Natural killer cell (primary cell): ENCODE measurements at regions not wholly inside any gene's neighbourhood (a gene's known extent, or its start where the extent isn't known, plus 50 kb on each side); places are given as distances from the start of the nearest gene placed in this dataset.

ENCODE experiments used
- ATAC-seq, 3 donors: fragments of 150-1000 bp in 2 of 3; fragments of 200-7000 bp in 1 of 3; cut with Tn5 transposase; 1 replicate in 1 of 3; 2 replicates in 2 of 3; pipeline ENCODE4 v1.10.0; 2021; ENCODE audit warnings: mild to moderate bottlenecking in 2 of 3, moderate library complexity in 2 of 3
- DNase-seq, 2 donors: peaks; one replicate each; pipeline versions ENCODE4 v3.0.0 to v3.0.0-alpha.2; 2013 to 2021; ENCODE audit warnings: mixed read lengths in 1 of 2
- H3K27ac ChIP-seq: one replicate; pipeline ENCODE4 v1.5.1; 2013; ENCODE audit warnings: mild to moderate bottlenecking, low read length
- H3K27me3 ChIP-seq: one replicate; pipeline ENCODE4 v1.6.1; 2013; ENCODE audit warnings: low read length; ENCODE audit not compliant: control insufficient read depth, insufficient read depth
- H3K36me3 ChIP-seq: one replicate; pipeline ENCODE4 v1.6.1; 2013; ENCODE audit warnings: low read length; ENCODE audit not compliant: control insufficient read depth, insufficient read depth
- H3K4me1 ChIP-seq: one replicate; pipeline ENCODE4 v1.6.1; 2013; ENCODE audit warnings: low read length; ENCODE audit not compliant: control insufficient read depth, insufficient read depth
- H3K4me3 ChIP-seq: one replicate; pipeline ENCODE4 v1.5.1; 2013; ENCODE audit warnings: low read length
- H3K9me3 ChIP-seq: one replicate; pipeline ENCODE4 v1.6.1; 2013; ENCODE audit warnings: low read length; ENCODE audit not compliant: control insufficient read depth, insufficient read depth
- H3K27ac Mint-ChIP-seq, 2 donors: one replicate each; pipeline ENCODE4 v1.8.0; 2022; ENCODE audit warnings: mild to moderate bottlenecking in 2 of 2, mixed read lengths in 2 of 2, moderate library complexity in 1 of 2
- H3K27me3 Mint-ChIP-seq, 2 donors: one replicate each; pipeline ENCODE4 v1.8.0; 2022; ENCODE audit warnings: low read depth in 2 of 2, mixed read lengths in 2 of 2
- H3K36me3 Mint-ChIP-seq: one replicate; pipeline ENCODE4 v1.8.0; 2022; ENCODE audit warnings: mixed read lengths
- H3K4me1 Mint-ChIP-seq, 2 donors: one replicate each; pipeline ENCODE4 v1.8.0; 2022; ENCODE audit warnings: mixed read lengths in 2 of 2
- H3K4me3 Mint-ChIP-seq: one replicate; pipeline ENCODE4 v1.8.0; 2022; ENCODE audit warnings: mild to moderate bottlenecking, moderate library complexity, mixed read lengths
- H3K9me3 Mint-ChIP-seq, 2 donors: one replicate each; pipeline ENCODE4 v1.8.0; 2022; ENCODE audit warnings: mixed read lengths in 2 of 2
- CTCF ChIP-seq: fragments of 200-600 bp; IDR thresholded peaks from one replicate; pipeline ENCODE4 v1.8.0; 2022; ENCODE audit warnings: antibody characterized with exemption
- WGBS: methylation state at CpG from one replicate; pipeline ENCODE4 v1.1.7; 2013; ENCODE audit warnings: missing lambda C conversion rate; ENCODE audit not compliant: insufficient coverage; 5-methylcytosine and 5-hydroxymethylcytosine counted together
- intact Hi-C: fragments of 100-400 bp; cut with micrococcal nuclease; formaldehyde crosslinking; loops from one replicate; pipeline ENCODE4 v1.14.2; 2022

- DNase-seq (no peak), ATAC-seq (no peak)
- H3K27me3 ChIP-seq = no peaks in the 10 kb centered on the region
- H3K4me3 Mint-ChIP-seq = no peak overlapping the region
- H3K27me3 Mint-ChIP-seq = peaks cover 0 to 10% of the 10 kb centered on the region in 2 donors
- no peaks in the 10 kb centered on the region for H3K36me3 ChIP-seq
- intact Hi-C loops = no loop called here
- H3K36me3 Mint-ChIP-seq = no peaks in the 10 kb centered on the region
- 88% methylated on average over 5 of the region's 5 CpGs for WGBS
- no peak overlapping the region for H3K27ac Mint-ChIP-seq
- H3K27ac ChIP-seq = no peak overlapping the region
- no peaks in the 10 kb centered on the region for H3K9me3 Mint-ChIP-seq
- H3K9me3 ChIP-seq = no peaks in the 10 kb centered on the region
- no peaks in the 10 kb centered on the region for H3K4me1 Mint-ChIP-seq
- TF ChIP-seq CTCF = no peak
- H3K4me1 ChIP-seq = no peaks in the 10 kb centered on the region
- no peak overlapping the region for H3K4me3 ChIP-seq
Observed at GRCh38 chr11:126124231-126124661, 61.6 kb upstream of the CDON start.

GRCh38 chr11:126123686-126124085 lies 61.0 kb upstream of the CDON start:
- DNase-seq = no peak
- intact Hi-C loops = no loop called here

GRCh38 chr11:126122863-126123262 lies 60.2 kb upstream of the CDON start:
- H3K9me3 Mint-ChIP-seq = no peaks in the 10 kb centered on the region
- Histone ChIP-seq H3K4me1 (no peaks in the 10 kb centered on the region), H3K4me3 (no peak overlapping the region), H3K36me3 (no peaks in the 10 kb centered on the region), H3K27ac (no peak overlapping the region), H3K9me3 (no peaks in the 10 kb centered on the region), H3K27me3 (no peaks in the 10 kb centered on the region)
- peaks cover 0 to 10% of the 10 kb centered on the region in 2 donors for H3K27me3 Mint-ChIP-seq
- intact Hi-C loops = no loop called here
- no peak overlapping the region for H3K4me3 Mint-ChIP-seq
- no peak overlapping the region for H3K27ac Mint-ChIP-seq
- no peaks in the 10 kb centered on the region for H3K36me3 Mint-ChIP-seq
- WGBS = 78% methylated on average over 3 of the region's 3 CpGs
- no peak for TF ChIP-seq CTCF
- ATAC-seq (no peak), DNase-seq (no peak)
- H3K4me1 Mint-ChIP-seq = no peaks in the 10 kb centered on the region

More at GRCh38 chr11:126123686-126124085, 61.0 kb upstream of the CDON start:
- no peak overlapping the region for H3K27ac Mint-ChIP-seq
- H3K4me3 Mint-ChIP-seq = no peak overlapping the region
- H3K27me3 Mint-ChIP-seq = peaks cover 0 to 10% of the 10 kb centered on the region in 2 donors
- no peak for ATAC-seq
- Histone ChIP-seq H3K9me3 (no peaks in the 10 kb centered on the region), H3K27ac (no peak overlapping the region), H3K36me3 (no peaks in the 10 kb centered on the region), H3K4me3 (no peak overlapping the region), H3K4me1 (no peaks in the 10 kb centered on the region), H3K27me3 (no peaks in the 10 kb centered on the region)
- WGBS = 24% methylated on average over 2 of the region's 2 CpGs
- no peaks in the 10 kb centered on the region for H3K9me3 Mint-ChIP-seq
- H3K36me3 Mint-ChIP-seq = no peaks in the 10 kb centered on the region
- H3K4me1 Mint-ChIP-seq = no peaks in the 10 kb centered on the region
- TF ChIP-seq CTCF = no peak

GRCh38 chr11:126121296-126121695 lies 58.6 kb upstream of the CDON start:
- H3K4me1 Mint-ChIP-seq = no peaks in the 10 kb centered on the region
- Histone ChIP-seq H3K4me1 (no peaks in the 10 kb centered on the region), H3K27me3 (no peaks in the 10 kb centered on the region), H3K4me3 (no peak overlapping the region), H3K27ac (no peak overlapping the region), H3K9me3 (no peaks in the 10 kb centered on the region), H3K36me3 (no peaks in the 10 kb centered on the region)
- WGBS = 92% methylated on average over 1 of the region's 1 CpG
- ATAC-seq (no peak), DNase-seq (no peak)
- no peak overlapping the region for H3K4me3 Mint-ChIP-seq
- no peaks in the 10 kb centered on the region for H3K9me3 Mint-ChIP-seq
- intact Hi-C loops = no loop called here
- no peak for TF ChIP-seq CTCF
- no peaks in the 10 kb centered on the region for H3K36me3 Mint-ChIP-seq
- no peak overlapping the region for H3K27ac Mint-ChIP-seq
- H3K27me3 Mint-ChIP-seq = no peaks in the 10 kb centered on the region
